ENCODE measurements at regions not wholly inside any gene's neighbourhood (a gene's known extent, or its start where the extent isn't known, plus 50 kb on each side); places are given as distances from the start of the nearest gene placed in this dataset.

GRCh38 chr12:124396544-124397398 lies 101.9 kb downstream of the RFLNA start:
- peak; percentile 37 for DNase-seq (ENCODE audit: low spot score)

DNA sequence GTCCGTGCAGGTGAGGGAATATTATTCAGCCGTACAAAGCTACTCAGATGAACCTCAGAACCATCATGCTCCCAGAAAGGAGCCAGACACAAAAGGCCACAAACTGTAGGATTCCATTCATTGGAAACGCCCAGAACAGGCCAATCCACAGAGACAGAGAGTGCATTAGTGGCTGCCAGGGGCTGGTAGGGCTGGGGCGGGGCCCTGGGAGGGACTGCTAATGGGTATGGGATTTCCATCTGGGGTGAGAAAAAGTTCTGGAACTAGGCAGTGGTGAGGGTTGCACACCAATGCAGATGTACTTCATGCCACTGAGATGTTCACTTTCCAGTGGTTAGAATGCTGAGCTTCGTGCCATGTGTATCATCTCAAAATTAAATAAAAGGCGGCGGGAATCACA lies 101.1 kb downstream of the RFLNA start:
- DNase-seq (ENCODE audit: low spot score) = no peak

- DNase-seq (ENCODE audit: low spot score) = no peak
Measured at GRCh38 chr12:124395284-124395752, 100.4 kb downstream of the RFLNA start.

DNA sequence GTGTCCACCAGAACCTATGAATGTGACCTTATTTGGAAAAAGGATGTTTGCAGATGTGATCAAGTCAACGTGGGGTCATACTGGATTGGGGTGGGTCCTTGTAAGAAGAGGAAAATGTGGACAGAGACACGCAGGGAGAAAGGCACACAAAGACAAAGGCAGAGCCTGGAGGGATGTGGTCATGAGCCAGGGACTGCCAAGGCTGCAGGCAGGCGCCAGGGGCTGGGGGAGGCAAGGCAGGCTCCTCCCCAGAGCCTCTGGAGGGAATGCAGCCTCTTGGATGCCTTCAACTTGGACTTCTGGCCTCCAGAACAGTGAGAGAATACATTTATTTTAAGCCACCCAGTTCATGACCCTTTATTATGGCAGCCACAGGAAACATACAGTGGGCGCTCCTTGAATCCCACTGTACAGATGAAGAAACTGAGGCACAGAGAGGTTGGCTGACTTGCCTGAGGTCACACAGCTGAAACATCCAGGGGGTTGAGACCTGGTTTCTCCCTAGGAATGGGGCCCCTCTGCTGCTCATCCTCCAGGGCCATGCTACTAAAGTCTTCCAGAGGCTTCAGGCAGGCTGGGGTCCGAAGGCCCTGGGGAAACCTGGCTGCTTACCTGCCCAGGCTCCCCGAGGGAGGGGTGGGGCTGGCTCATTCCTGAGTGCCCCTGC lies 99.7 kb downstream of the RFLNA start:
- no peak for DNase-seq (ENCODE audit: low spot score)

- no peak for DNase-seq (ENCODE audit: low spot score)
Measured at GRCh38 chr12:124393831-124394230, 98.9 kb downstream of the RFLNA start.

DNA sequence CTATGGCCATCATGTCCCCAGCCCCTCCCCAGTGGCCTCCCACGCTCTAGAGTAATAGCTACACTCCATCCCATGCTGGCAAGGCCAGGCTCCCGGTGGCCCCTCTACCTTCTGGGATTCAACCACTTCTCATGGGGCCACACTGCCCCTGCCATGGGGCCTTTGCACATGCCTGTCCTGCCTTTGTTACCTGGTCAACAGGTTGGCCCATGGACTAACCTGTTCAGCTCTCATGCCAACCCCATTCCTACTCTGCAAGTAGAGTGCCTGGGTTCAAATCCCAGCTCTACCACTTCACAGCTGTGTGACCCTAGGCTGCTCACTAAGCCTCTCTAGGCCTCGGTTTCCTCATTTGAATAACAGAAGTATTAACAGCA lies 98.5 kb downstream of the RFLNA start:
- no peak for DNase-seq (ENCODE audit: low spot score)

GRCh38 chr12:124392667-124393413 lies 97.9 kb downstream of the RFLNA start:
- DNase-seq (ENCODE audit: low spot score) = no peak

DNA sequence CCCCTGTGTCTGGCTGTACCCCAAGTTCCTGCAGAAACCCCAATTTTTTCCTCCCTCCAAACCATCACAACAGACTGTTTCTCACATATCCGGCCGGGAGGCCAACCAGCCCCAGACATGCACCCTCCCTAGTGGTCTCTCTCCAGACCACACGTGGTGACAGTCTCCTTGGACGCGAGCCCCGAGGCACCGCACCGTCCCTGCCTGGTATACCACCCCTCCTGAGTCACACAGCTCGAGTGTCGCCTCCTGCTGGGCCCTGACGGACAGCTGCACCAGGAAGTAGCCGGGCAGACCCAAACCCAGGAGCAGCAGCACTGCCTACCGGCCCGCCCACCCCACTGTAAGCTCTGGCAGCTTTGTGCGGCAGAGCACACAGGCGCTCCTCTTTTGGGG lies 97.4 kb downstream of the RFLNA start:
- DNase-seq (ENCODE audit: low spot score) = peak; percentile 36

GRCh38 chr12:124391340-124392261 lies 96.7 kb downstream of the RFLNA start:
- DNase-seq (ENCODE audit: low spot score) = no peak

DNA sequence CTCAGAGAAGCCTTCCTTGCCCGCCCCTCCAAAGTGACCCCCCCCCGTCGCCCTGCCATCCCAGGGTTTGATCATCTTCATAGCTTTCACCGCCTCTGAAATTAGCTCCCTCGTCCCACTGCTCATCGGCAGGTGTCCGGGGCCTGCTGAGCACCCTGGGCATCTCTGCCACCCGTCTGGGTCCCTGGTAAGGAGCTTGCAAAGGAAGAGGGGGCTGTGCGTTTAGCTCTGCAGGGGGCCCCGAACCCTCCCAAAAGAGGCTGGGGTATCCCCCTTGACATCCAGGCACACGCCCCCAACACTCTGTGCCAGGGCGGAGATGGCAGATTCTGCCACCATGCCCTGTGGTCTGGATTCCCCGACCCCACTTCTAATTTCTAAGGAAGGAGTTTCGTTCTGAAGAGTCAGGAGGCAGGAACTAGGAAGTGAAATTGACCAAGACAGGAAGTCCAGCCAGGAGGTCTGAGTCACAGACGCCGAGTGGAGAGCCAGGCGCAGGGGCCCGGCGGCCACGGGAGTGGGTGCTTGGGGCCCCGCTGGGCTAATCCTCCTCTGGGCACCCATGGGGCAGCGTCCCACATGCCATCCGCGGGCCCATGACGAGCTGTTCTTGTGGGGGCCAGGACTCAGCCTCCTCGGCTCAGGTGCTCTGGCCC lies 95.7 kb downstream of the RFLNA start:
- no peak for DNase-seq (ENCODE audit: low spot score)

GRCh38 chr12:124389725-124390441 lies 95.0 kb downstream of the RFLNA start:
- peak; percentile 64 for DNase-seq (ENCODE audit: low spot score)

- peak; percentile 64 for DNase-seq (ENCODE audit: low spot score)
Measured at GRCh38 chr12:124389138-124389724, 94.3 kb downstream of the RFLNA start.

DNA sequence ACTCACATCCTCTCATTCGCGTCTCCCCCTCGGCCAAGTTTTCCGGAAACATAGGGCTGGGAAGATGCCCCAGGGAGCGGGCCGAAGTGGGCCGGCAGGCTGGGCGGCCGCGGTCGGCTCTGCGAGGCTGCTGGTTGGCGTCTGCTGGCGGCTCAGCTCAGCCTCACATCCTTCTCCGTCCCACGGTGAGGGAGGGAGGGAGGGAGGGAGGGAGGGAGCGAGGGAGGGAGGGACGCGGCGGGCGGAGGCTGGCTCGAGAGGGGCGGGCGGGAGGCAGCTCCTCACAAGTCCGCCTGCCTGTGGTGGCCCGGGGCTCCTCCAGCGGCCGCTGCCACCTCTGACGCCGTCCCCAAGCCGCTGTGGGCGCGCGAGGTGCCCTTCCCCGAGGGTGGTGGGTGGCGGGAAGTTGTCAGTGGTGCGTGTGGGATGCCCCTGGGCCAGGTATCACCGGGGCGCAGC lies 93.8 kb downstream of the RFLNA start:
- DNase-seq (ENCODE audit: low spot score) = peak; percentile 84

GRCh38 chr12:124388038-124388671 lies 93.3 kb downstream of the RFLNA start:
- no peak for DNase-seq (ENCODE audit: low spot score)

- DNase-seq (ENCODE audit: low spot score) = no peak
Measured at GRCh38 chr12:124387528-124387911, 92.6 kb downstream of the RFLNA start.

DNA sequence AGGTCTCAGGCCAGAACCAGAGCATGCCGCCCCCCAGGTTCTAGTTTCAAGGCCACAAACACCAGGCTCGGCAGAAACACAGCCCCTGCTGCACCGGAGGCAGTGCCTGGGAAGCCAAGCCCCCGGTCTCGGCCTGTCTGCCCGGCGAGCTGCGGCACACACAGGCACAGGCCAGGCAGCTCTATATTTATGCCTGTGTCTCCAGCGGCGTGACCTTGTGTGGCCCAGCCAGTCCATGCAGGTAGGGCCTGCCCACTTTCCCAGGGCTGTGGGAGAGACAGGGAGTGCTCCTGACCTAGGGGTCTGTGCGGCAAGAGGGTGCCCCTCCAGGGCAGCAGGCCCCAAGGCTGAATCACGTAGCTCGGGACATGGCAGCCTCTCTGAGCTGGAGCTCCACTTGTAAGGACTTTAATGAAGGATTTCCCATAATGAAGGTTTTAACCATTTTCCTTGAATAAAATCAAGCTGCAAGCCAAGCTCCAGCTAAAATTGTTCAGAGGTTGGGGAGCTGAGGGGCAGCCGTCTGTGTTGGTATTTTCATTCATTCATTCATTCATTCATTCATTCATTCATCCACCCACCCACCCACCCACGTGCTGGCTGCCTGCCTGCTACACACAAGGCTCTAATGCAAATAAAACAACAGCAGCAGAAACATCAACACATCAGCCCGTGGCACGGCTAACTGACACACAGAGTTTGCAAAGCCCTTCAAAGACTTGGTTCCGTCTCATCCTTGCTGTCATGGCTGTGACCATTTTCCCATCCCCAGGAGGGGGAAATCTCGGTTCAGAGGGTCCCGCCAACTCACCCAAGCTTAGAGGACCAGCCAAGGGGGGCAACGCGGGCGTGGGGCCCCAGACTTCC lies 92.0 kb downstream of the RFLNA start:
- DNase-seq (ENCODE audit: low spot score) = no peak

- no peak for DNase-seq (ENCODE audit: low spot score)
Measured at GRCh38 chr12:124386059-124386458, 91.2 kb downstream of the RFLNA start.

DNA sequence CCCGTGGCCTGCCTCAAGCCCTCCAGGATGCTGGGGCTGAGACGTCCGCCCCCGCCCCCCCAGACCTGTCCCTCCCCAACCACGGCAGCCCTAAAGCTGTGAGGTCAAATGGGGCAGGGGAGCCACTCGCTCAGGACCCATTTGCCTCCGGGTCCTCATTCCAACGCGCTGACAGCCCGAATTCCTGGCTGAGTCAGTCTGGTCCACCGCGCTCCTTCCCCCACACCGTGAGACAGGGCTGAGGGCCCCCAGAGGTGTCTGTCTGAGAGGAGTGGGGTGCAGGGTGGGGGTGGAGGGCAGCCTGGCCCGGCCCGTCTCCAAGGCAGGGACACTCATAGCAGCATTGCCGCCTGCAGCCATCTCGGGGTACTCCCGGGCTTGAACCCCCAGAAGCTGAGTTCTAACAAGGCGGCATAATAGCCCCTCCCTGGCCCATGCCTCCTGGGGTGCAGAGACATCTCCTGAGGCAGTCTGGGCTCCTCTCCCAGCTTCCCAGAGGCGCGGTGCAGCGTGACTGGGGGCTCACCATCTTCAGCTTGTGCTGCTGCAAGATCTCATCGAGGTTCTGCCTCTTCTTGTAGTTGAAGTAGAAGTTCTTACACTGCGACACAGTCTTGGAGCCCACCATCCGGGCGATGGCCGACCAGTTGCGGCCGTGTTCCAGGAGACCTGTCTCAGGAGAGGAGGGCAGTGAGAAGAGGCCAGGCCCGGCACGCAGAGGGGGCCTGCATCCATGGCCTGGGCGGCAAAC lies 90.5 kb downstream of the RFLNA start:
- no peak for DNase-seq (ENCODE audit: low spot score)
